Stimulated activated CD4-positive, alpha-beta T cell treated with anti-CD3 and anti-CD28 coated beads, TNF-alpha, amount 100 ng/mL, for 24 hours (primary cell): ENCODE measurements at regions not wholly inside any gene's neighbourhood (a gene's known extent, or its start where the extent isn't known, plus 50 kb on each side); places are given as distances from the start of the nearest gene placed in this dataset.
A peak's percentile ranks its signal among the peaks of the same experiment; 100 is the strongest.

Experiments used
- DNase-seq, 3 experiments: peaks; one replicate each; pipeline ENCODE4 v3.0.0-alpha.2; 2020; ENCODE audit warnings: low read depth in 3 of 3

DNA sequence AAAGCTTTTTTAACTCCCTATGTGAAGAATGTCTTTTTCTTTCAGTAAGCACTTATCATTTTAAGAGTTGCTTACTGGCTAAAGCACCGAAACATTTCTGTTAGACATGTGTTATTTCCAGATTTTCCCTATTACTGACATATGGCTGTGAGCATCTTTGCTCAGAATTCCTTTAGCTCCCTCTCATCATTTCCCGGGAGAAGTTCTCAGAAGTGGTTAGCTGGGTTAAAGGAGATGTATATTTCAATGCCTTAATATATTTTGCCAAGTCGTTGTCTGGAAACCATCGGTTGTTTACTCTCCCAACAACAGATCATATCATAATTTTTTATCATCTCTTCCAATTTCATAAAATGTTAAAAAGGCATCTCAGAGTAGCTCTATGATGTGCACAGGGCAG is 396.5 kb downstream of the OCA2 start:
- DNase-seq, result no peak

DNA sequence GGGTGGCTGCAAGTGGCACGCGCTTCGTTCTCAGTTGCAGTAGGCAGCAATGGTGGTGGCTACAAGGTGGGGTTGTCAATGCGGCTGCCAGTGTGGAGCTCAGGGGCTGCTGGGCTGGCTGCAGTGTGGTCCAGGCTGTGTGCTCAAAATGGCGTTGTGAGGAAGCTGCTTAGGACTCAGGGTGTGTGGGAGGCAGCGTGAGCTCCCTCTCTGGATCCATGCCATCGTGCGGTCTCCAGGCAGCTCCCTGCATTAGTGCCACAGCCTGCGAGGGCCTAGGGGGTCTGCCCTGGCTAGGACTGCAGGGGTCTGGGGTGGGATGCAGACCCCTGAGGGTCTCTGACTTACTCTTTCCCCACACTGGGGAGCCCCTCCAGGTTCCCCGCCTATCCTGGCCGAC is 397.2 kb downstream of the OCA2 start:
- no peak for DNase-seq

DNA sequence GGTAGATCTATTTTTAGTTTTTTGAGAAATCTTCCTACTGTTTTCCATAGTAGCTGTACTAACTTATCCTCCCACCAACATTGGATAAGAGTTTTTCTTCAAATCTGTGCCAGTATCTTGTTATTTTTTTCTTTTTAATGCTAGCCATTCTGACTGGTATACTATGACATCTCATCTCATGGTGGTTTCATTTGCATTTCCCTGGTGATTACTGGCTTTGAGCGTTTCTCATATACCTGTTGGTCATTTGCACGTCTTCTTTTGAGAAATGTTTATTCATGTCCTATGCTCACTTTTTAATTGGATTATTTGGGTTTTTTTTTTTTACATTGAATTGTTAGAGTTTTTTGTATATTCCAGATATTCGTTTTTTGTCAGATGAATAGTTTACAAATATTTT is 398.1 kb downstream of the OCA2 start:
- DNase-seq, result no peak

DNA sequence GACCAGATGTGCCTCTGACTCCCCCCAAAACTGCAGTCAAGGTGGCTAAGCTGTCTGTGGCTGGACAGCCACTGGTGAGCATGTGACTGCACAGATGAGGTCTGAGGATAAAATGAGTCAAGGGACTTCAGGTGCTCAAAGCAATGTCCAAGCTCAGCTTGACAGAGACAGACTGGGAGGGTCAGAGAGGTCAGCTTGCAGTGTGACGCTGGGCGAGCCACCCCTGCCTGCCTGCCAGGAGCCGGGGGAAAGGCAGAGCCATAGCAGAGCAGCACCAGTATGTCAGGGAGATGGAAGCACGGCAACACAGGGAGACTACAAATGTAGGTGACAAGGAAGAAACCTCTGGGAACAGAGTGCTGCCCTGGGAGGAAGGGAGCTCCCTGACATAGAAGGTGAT is 399.4 kb downstream of the OCA2 start:
- DNase-seq, result no peak

DNA sequence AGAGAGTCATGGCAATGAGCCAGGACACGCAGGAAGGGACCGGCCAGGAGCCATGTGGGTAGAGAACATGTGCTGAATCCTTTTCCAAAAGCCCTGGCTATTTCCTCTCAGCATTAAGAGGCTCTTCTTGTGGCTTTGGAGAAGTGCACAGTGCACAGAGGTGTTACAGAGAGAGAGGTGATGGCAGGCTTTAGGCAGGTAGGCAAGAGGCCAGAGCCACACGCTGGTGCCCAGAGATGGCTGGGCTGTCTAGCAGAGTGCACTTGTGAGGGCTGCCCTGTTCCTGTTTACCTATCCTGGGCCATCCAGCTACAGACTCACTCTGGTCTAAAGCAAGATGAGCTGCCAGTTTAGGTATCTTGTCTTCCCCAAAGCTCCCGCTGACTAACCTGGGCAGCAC is 402.6 kb downstream of the OCA2 start:
- DNase-seq, result no peak

DNA sequence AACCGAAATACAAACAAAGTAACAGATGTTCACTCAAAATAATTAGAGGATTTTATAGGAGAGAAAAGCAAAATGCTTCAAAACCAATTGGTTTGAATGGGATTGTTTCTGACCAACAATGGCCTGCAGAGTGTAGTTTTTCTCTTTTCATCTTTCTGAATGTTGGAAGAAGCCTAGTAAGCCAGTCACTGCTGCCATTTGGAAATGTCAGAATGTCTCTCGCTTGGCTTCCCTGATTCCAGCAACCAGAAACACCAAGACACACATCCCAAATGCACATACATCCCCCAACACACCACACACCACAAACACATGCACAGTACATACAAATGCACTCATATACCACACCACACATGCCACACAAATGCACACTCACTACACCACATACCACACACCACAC is 403.4 kb downstream of the OCA2 start:
- DNase-seq, result no peak

DNA sequence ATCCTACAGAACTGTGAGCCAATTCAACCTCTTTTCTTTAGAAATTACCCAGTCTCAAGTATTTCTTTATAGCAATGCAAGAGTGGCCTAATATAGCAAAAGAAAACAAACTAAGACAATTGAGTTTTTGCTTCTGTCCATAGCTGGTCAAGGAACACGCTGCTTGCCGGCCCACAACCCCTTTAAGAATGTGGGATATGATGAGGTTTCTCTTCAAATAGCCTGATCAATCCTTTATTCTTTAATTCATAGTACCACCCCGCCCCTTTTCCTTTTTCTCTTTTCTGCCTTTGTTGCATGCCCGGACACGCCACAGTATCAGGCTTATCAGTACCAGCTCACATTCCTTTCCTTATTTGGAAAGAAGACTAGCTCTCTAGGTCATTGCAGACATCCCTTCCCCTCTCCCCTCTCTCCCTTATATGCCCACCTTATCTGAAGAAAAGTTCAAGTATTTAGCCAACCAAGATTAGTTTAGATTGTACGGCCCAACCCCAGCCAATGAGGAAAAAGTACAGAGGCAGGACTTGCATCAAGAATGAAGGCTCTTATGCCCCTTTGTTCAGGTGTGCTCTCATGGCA is 404.5 kb downstream of the OCA2 start:
- DNase-seq, result no peak

DNA sequence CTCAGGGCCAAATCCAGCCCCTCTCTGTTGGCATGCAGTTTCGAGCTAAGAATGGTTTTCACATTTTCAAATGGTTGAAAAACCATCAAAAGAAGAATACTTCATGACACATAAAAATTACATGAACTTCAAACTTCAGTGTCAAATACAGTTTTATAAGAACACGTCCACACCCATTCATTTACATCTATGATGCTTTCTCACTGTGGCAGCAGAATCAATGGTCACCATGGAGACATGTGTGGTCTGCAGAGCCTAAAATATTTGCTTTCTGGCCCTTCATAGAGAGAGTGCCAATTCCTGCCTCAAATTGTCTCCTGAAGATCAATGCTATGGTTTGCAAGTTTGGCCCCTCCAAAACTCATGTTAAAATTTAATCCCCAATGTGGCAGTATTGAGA is 405.8 kb downstream of the OCA2 start:
- DNase-seq, result no peak

DNA sequence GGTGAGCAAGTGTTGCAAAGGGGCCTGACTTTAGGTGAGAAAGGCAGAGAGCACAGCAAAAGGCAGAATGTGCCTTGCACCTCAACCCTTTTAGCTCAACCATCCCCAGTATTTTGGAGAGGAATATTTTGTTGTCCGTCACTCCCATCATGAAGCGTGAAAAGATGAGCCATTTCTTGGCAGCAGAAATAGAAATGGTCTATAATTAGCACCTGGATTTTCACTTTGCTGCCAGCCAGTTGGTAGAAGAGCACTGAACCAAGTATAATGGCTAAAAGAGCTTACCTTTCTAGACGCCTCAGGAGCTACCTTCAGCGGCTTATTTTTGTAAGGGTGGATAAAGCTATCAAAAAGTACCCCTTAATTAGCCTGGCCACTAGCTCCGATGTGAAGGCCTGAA is 406.7 kb downstream of the OCA2 start:
- DNase-seq, result no peak

DNA sequence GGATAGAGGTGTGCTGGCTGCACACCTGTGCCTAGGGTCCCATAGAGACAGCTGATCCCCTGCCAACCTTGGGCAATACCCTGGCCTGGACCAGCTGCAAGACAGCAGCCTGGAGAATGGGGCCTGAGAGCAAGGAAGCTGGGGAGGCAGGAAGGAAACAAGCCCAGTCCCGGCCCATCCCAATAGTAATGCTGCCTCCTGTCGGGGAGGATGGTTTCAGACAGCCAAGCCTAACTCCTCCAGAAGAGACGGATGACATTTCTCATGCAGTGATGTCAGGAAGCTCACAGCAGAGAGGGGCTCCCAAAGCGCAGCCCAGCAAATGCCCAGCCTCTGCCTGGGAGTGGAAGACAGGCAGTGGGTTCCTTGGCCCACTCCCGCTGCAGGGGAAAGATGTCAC is 408.8 kb downstream of the OCA2 start:
- DNase-seq, result no peak

DNA sequence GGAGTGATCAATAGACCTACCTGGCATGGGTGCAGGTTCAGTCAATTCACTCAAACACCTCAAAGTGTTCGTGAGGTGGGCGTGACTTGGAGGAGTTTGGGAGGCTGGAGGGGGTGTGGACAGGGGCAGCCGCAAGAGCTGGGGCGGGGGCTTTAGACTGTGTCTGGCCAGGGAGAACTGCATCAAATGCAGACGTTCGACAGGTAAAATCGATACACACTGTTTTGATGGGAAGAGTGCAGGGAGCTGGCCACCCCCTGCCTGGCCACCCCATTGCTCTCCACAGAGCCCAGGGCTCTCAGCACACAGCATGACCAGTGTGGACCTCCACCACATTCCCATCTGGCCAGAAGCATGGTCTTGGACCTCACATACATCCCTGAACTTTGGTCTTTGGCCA is 412.1 kb downstream of the OCA2 start:
- DNase-seq, result no peak

DNA sequence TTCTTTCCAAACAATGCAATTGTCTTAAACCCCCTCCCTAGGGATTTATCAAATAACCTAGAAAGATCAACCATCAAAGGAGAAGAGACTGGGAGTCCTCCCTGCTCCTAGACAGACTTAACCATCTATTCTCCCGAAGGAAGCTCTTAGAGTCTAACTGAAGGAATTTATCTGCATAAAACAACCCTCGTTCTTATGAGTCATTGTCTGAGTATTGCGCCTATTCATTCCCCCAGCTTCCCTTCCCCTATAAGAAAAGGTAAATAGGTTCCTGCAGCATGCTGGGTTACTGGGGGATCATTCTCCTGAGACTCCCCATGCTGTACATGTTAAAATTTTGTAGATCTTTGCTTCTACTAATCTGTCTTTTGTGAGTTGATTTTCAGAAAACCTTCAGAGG is 412.7 kb downstream of the OCA2 start:
- no peak for DNase-seq

DNA sequence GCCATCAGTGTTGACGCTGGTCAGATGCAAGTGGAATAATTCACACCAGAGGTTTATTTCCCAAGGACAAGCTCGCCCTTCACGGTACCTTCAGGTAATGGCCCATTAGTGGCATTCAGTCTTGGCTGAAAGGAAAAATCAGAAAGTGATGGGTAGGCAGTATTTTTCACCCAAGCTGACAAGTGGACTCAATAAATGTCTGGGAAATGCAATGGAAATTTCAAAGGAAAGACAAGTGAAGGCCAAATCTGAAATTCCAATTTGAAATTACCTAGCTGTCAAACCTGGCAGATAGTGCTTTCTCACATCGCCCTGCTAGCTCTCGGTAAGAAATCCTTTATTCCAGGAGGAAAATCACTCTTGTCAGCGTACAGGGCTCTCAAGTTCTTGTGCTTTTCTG is 413.5 kb downstream of the OCA2 start:
- no peak for DNase-seq

DNA sequence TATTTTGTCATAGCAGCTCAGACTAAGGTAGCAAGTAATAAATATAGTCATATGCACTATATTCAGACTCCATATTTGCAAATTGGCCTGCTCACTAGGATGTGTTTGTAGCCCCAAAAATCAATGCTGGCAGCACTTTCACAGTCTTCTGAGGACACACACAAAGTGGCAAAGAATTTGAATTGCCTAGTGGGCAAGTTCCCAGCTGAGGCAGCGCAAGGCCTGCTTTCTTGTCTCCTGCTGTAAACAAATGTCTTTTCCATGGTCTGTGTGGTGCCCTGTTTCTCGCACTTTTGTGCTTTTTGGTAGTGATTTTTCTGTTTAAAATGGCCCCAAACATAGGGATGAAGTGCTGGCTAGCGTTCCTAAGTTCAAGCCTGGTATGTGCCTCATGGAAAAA is 416.0 kb downstream of the OCA2 start:
- no peak for DNase-seq

DNA sequence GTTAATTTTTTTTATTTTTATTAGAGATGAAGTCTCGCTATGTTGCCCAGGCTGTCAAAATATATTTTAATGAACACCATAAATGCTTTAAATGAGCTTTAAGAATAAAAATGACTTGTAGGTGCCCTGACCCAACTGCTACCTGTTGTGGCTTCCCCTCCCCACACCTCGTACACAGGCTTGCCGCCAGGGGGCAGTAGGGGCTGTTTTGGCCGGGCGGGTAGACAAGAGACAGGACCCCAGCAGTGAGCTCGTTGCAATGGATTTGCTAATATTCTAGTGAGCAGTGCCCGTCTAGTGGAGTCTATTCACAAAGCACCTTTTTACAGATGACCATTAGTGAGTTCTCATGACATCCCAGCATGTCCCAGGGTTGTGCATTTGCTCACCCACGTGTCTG is 418.1 kb downstream of the OCA2 start:
- peak in 1 of 3 experiments; percentile 37 for DNase-seq

DNA sequence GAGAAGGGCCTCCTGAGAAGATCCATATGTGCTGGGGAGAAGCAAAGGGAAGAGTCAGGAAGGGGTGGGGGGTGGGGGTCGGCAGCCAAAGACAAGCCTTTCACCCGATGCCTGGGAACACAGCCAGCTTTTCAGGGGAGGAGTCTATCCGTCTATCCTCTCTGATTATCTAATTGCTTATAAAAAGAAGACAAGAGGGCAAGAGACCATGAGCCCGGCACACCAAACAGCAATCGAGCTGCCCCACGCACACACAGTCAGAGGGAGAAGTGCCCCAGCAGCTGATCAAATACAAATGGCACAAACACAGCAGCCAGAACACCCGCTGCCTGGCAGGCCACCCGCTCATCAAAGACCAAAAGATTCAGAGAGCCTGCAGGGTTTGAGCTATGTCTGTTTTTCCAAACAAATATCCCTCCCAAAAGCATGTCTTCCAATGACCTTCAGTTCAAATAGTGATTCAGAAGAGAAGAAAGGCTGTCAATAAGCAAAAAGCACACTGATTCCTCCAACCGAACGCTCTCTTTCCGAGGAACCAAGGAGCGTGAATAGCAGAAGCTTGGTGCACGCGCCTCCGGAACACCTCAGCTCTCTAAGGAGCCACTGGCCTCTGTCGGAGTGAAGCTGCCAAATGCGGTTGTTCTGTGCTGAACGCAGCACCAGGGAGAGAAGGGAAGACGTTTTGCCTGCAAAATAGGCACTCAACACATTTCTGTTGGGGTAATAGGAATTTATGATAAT is 419.2 kb downstream of the OCA2 start:
- DNase-seq, result no peak

DNA sequence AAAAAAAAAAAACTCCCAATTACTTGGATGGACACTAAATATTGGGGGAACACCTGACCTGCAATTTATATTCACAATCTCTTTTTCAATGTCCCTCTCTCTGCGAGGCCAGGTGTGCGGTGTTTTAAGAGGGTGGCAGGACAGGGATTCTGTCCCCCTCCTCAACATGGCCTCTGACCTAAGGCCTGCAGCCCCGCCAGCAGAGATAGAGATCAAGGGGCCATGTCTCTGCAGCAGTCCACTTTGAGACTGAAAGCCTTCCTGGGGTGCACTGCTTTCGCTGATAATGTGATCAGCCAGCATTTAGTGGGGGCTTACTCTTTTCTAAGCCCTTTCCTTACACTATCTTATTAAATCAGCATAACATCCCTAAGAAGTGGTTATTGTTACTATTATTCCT is 419.9 kb downstream of the OCA2 start:
- no peak for DNase-seq

DNA sequence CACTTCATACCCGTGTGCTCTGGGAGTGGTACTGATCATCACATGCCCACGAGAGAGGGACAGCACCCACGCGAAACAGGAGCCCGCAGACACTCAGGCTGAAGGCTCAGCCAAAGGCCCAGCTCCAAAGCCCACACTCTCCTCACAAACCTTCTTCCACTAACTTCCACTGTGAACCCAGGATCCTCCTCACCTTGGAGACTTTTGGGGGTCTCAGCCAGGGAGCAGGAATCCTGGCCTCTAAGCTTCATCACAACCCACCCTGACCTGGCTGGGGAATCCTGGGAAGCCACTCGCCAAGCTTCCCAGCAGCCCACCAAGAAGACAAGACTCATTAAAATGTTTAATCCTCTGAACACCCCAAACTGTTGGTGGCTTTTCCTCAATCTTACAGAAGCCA is 421.2 kb downstream of the OCA2 start:
- DNase-seq, result no peak

DNA sequence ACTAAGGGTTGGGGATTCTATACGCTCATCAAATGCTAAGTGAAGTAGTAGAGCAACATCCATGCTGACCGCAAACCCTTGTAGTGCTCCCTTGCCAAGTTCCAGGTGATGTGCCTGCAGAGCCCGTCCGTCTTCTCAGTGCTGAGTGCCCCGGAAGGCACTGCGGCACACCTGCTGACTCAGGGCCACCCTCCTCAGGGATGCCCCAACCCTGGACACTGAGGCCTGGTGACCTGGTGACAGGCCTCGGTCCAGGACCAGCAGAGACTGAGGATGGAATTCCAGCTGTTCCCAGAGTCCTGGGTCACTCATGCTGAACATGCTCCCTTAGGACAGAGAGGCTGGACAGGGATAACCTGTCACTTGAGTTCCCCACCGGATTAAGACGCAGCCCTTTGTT is 422.5 kb downstream of the OCA2 start:
- no peak for DNase-seq

DNA sequence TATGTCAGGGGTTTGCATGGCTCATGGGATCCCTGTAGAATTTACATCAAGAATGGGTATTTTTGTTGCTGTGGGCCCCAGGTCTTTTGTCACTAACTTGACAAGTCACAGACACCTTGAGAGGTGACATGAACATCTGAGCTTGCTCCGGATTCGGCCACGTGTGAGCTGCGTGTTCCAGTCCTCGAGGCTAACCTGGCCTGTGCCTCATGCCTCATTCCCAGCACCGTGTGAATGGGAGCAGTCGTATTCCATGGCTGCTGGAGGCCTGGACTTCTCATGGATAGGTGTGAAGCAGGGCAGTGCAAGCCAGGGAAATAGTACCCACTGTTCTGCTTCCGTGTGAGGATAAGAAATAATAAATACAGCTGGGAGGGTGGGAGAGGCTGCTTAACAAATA is 423.5 kb downstream of the OCA2 start:
- DNase-seq, result no peak

DNA sequence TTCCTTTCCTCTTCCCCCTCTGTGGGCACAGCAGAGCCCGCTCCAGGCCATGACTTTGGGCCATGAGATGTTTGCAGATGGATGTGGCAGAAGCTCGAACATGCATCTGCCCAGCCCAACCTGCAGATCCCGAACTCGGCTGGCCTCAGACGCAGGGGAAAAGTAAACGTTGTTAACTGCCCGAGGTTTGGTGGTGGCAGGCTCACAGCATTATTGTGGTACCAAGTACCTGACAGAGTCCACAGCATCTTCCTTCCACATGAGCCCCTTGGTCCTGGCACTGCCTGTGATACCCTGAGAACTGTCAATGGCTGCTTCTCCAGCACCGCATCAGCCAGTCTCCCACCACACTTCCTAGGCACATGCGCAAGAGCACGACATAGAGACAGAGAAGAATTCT is 424.3 kb downstream of the OCA2 start:
- no peak for DNase-seq

DNA sequence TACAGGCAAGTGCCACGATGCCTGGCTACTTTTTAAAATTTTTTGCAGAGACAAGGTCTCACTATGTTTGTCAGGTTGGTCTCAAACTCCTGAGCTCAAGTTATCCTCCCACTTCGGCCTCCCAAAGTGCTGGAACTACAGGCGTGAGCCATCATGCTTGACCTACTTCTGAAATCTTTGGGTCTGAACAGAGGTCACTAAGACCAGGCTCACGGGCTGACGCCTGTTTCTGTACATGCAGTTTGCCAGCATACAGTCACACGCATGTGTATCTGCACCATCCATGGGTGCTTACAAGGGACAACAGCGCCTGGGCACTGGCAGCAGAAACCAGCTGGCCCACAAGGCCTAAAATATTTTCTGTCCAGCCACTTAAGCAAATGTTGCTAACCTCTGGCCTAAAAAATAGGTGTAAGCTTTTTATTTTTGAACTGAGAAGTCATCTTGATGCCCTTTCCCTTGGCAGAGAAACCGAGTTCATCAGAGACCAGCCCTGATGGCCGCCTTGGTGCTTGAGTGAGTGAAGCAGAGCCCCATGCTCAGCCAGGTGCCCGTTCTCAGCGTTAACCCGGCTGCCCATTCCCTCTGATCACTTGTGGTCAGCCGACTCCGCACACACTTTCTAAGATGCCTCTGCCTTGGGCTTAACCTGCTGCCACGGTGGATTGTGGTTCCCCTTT is 425.2 kb downstream of the OCA2 start:
- no peak for DNase-seq

DNA sequence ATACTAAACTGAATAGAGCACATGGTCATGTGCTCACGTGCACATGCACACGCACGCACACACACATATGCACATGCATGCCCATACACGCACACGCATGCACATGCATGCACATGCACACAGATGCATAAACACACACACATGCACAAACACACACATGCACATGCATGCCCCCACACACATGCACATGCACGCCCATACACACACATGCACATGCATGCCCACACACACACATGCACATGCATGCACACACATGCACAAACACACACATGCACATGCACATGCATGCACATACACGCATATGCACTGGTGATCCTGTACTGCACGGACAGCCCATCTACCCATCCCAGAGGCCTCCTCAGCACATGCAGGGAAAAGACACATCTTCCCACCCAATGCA is 426.6 kb downstream of the OCA2 start:
- DNase-seq, result no peak
